DMS114 treated with DMSO at 0.1 percent for 48 hours (cell line): ENCODE measurements at regions not wholly inside any gene's neighbourhood (a gene's known extent, or its start where the extent isn't known, plus 50 kb on each side); places are given as distances from the start of the nearest gene placed in this dataset.
"Not testable (repeated sequence)": the region's sequence is repeated elsewhere in the genome, so short reads cannot be mapped to it uniquely, and the experiment has no call there.

Experiments
- DNase-seq: peaks from one replicate; lab custom pipeline; 2025; ENCODE audit not compliant: unreplicated experiment; lab: John Stamatoyannopoulos, UW

- no peak for DNase-seq
These were observed 214.6 kb upstream of the CXCR4 start for GRCh38 chr2:136332436-136333095.

- no peak for DNase-seq
These were observed 213.3 kb upstream of the CXCR4 start for GRCh38 chr2:136331226-136331625.

- no peak for DNase-seq
These were observed 210.4 kb upstream of the CXCR4 start for GRCh38 chr2:136328207-136328795.

GRCh38 chr2:136327162-136327852 is 209.4 kb upstream of the CXCR4 start:
- DNase-seq, result no peak

- DNase-seq, result no peak
These were observed 207.9 kb upstream of the CXCR4 start for GRCh38 chr2:136325844-136326331.

- DNase-seq, result no peak
These were observed 207.0 kb upstream of the CXCR4 start for GRCh38 chr2:136324966-136325365.

- no peak for DNase-seq
These were observed 206.0 kb upstream of the CXCR4 start for GRCh38 chr2:136323935-136324334.

GRCh38 chr2:136323195-136323594 is 205.2 kb upstream of the CXCR4 start:
- DNase-seq, result no peak

- no peak for DNase-seq
These were observed 204.5 kb upstream of the CXCR4 start for GRCh38 chr2:136322428-136322827.

GRCh38 chr2:136319651-136320050 is 201.7 kb upstream of the CXCR4 start:
- no peak for DNase-seq

- no peak for DNase-seq
These were observed 201.3 kb upstream of the CXCR4 start for GRCh38 chr2:136319237-136319636.

GRCh38 chr2:136314240-136314639 is 196.3 kb upstream of the CXCR4 start:
- no peak for DNase-seq

GRCh38 chr2:136312568-136312967 is 194.6 kb upstream of the CXCR4 start:
- DNase-seq, result not testable (repeated sequence)

- no peak for DNase-seq
These were observed 193.1 kb upstream of the CXCR4 start for GRCh38 chr2:136310797-136311603.

GRCh38 chr2:136310005-136310495 is 192.1 kb upstream of the CXCR4 start:
- DNase-seq, result no peak

- DNase-seq, result no peak
These were observed 190.7 kb upstream of the CXCR4 start for GRCh38 chr2:136308611-136309010.

- no peak for DNase-seq
These were observed 188.9 kb upstream of the CXCR4 start for GRCh38 chr2:136306836-136307235.

GRCh38 chr2:136305517-136306192 is 187.7 kb upstream of the CXCR4 start:
- no peak for DNase-seq

GRCh38 chr2:136301006-136301405 is 183.1 kb upstream of the CXCR4 start:
- no peak for DNase-seq

GRCh38 chr2:136298631-136299030 is 180.7 kb upstream of the CXCR4 start:
- DNase-seq, result no peak

- DNase-seq, result no peak
These were observed 180.0 kb upstream of the CXCR4 start for GRCh38 chr2:136297994-136298393.
